CD1c-positive myeloid dendritic cell (primary cell): ENCODE measurements at regions not wholly inside any gene's neighbourhood (a gene's known extent, or its start where the extent isn't known, plus 50 kb on each side); places are given as distances from the start of the nearest gene placed in this dataset.
"Not testable (repeated sequence)": the region's sequence is repeated elsewhere in the genome, so short reads cannot be mapped to it uniquely, and the experiment has no call there.

ENCODE experiments used
- DNase-seq: peaks from one replicate; pipeline ENCODE4 v3.0.0-alpha.2; 2016; ENCODE audit errors: extremely low spot score

- no peak for DNase-seq
Observed at GRCh38 chr18:40272630-40273231, 1682.3 kb upstream of the PIK3C3 start.

GRCh38 chr18:40259115-40259835, 1695.8 kb upstream of the PIK3C3 start:
- no peak for DNase-seq

GRCh38 chr18:40258311-40258710, 1696.7 kb upstream of the PIK3C3 start:
- no peak for DNase-seq

- DNase-seq, result no peak
Observed at GRCh38 chr18:40250236-40250635, 1704.8 kb upstream of the PIK3C3 start.

GRCh38 chr18:40249390-40250080, 1705.5 kb upstream of the PIK3C3 start:
- no peak for DNase-seq

- not testable (repeated sequence) for DNase-seq
Observed at GRCh38 chr18:40245612-40246011, 1709.4 kb upstream of the PIK3C3 start.

- DNase-seq, result no peak
Observed at GRCh38 chr18:40243607-40244006, 1711.4 kb upstream of the PIK3C3 start.

- DNase-seq, result no peak
Observed at GRCh38 chr18:40235836-40236235, 1719.2 kb upstream of the PIK3C3 start.

GRCh38 chr18:40235323-40235722, 1719.7 kb upstream of the PIK3C3 start:
- DNase-seq, result no peak

- DNase-seq, result no peak
Observed at GRCh38 chr18:40233931-40234616, 1721.0 kb upstream of the PIK3C3 start.

- DNase-seq, result no peak
Observed at GRCh38 chr18:40222776-40223175, 1732.3 kb upstream of the PIK3C3 start.

- DNase-seq, result no peak
Observed at GRCh38 chr18:40216856-40217255, 1738.2 kb upstream of the PIK3C3 start.

GRCh38 chr18:40215979-40216378, 1739.1 kb upstream of the PIK3C3 start:
- DNase-seq, result no peak

GRCh38 chr18:40210696-40211095, 1744.3 kb upstream of the PIK3C3 start:
- DNase-seq, result no peak

- no peak for DNase-seq
Observed at GRCh38 chr18:40208958-40209357, 1746.1 kb upstream of the PIK3C3 start.

- DNase-seq, result no peak
Observed at GRCh38 chr18:40197711-40198110, 1757.3 kb upstream of the PIK3C3 start.

GRCh38 chr18:40186677-40187076, 1768.4 kb upstream of the PIK3C3 start:
- DNase-seq, result no peak

GRCh38 chr18:40179729-40180461, 1775.1 kb upstream of the PIK3C3 start:
- no peak for DNase-seq

- DNase-seq, result no peak
Observed at GRCh38 chr18:40168026-40168425, 1787.0 kb upstream of the PIK3C3 start.

GRCh38 chr18:40163254-40163653, 1791.8 kb upstream of the PIK3C3 start:
- no peak for DNase-seq

GRCh38 chr18:40160361-40160760, 1794.7 kb upstream of the PIK3C3 start:
- no peak for DNase-seq
